B cell (primary cell): ENCODE measurements at regions not wholly inside any gene's neighbourhood (a gene's known extent, or its start where the extent isn't known, plus 50 kb on each side); places are given as distances from the start of the nearest gene placed in this dataset.

Experiments
- ATAC-seq: fragments of 200-7000 bp; cut with Tn5 transposase; one replicate; pipeline ENCODE4 v1.10.0; 2021; ENCODE audit warnings: low read depth, mild to moderate bottlenecking, moderate number of reproducible peaks, moderate library complexity
- CTCF ChIA-PET: fragments of 350-600 bp; sonication (Branson Sonifier 250); formaldehyde crosslinking; loops from one replicate; lab custom pipeline; 2021; ENCODE audit warnings: antibody characterized with exemption, inconsistent platforms; lab: Charles Lee
- POLR2A ChIA-PET: fragments of 350-600 bp; sonication (Branson Sonifier 250); formaldehyde crosslinking; loops from one replicate; lab custom pipeline; 2021; ENCODE audit warnings: antibody characterized with exemption; lab: Charles Lee
- DNase-seq: peaks from one replicate; pipeline ENCODE4 v3.0.0; 2013
- H2AFZ ChIP-seq: 2 replicates; pipeline ENCODE4 v1.6.1; 2012; ENCODE audit warnings: mild to moderate bottlenecking, low read depth, low read length; ENCODE audit not compliant: insufficient read depth, poor library complexity, severe bottlenecking
- H3K27ac ChIP-seq, 2 donors: 1 replicate in 1 of 2; 2 replicates in 1 of 2; pipeline ENCODE4 v1.5.1; 2012 to 2013; ENCODE audit warnings: low read length in 2 of 2, mild to moderate bottlenecking in 2 of 2, moderate library complexity in 1 of 2
- H3K27me3 ChIP-seq, 4 experiments: fragments of 200-600 bp in 1 of 4; sonication (generic) in 1 of 4; replicated peaks in 1 of 4; 1 replicate in 2 of 4; 2 replicates in 2 of 4; pipeline versions ENCODE4 v1.6.1 to v1.7.0; 2013 to 2016; ENCODE audit warnings: low read length in 3 of 4, mild to moderate bottlenecking in 2 of 4, mixed read lengths in 1 of 4, moderate library complexity in 1 of 4; ENCODE audit not compliant: insufficient read depth in 4 of 4, control insufficient read depth in 3 of 4; ENCODE audit errors: control extremely low read depth in 1 of 4
- H3K36me3 ChIP-seq, 2 experiments: replicated peaks in 1 of 2; 1 replicate in 1 of 2; 2 replicates in 1 of 2; pipeline versions ENCODE4 v1.6.1 to v1.7.1; 2013; ENCODE audit warnings: low read length in 1 of 2; ENCODE audit not compliant: insufficient read depth in 2 of 2, control insufficient read depth in 1 of 2; ENCODE audit errors: control extremely low read depth in 1 of 2, extremely low read depth in 1 of 2
- H3K4me1 ChIP-seq, 2 donors: fragments of 200-600 bp in 1 of 2; sonication (generic) in 1 of 2; 1 replicate in 1 of 2; 2 replicates in 1 of 2; pipeline versions ENCODE4 v1.5.1 to v1.6.1; 2013 to 2017; ENCODE audit warnings: low read length in 2 of 2; ENCODE audit not compliant: control insufficient read depth in 2 of 2, insufficient read depth in 2 of 2
- H3K4me2 ChIP-seq: replicated peaks from 2 replicates; pipeline ENCODE3; 2012; ENCODE audit warnings: mild to moderate bottlenecking, low read depth, low read length; ENCODE audit not compliant: poor library complexity, severe bottlenecking
- H3K4me3 ChIP-seq, 5 experiments: fragments of 200-600 bp in 1 of 5; sonication (generic) in 1 of 5; 1 replicate in 3 of 5; 2 replicates in 2 of 5; pipeline versions ENCODE4 v1.5.1 to v1.7.0; 2011 to 2016; ENCODE audit warnings: low read length in 4 of 5, mild to moderate bottlenecking in 4 of 5, low read depth in 2 of 5, control low read depth in 1 of 5, moderate library complexity in 1 of 5; ENCODE audit not compliant: insufficient read depth in 1 of 5; ENCODE audit errors: control extremely low read depth in 1 of 5, extremely low read depth in 1 of 5
- H3K79me2 ChIP-seq: fragments of 200-600 bp; sonication (generic); one replicate; pipeline ENCODE4 v1.6.0; 2016; ENCODE audit warnings: low read length; ENCODE audit not compliant: control insufficient read depth, insufficient read depth
- H3K9ac ChIP-seq: fragments of 200-600 bp; sonication (generic); 2 replicates; pipeline ENCODE4 v1.6.1; 2017; ENCODE audit warnings: mild to moderate bottlenecking, low read length, moderate library complexity
- H3K9me3 ChIP-seq, 3 donors: one replicate each; pipeline versions ENCODE4 v1.6.1 to v1.7.1; 2013; ENCODE audit warnings: low read length in 2 of 3; ENCODE audit not compliant: control insufficient read depth in 2 of 3, insufficient read depth in 1 of 3; ENCODE audit errors: control extremely low read depth in 1 of 3
- H4K20me1 ChIP-seq: 2 replicates; pipeline ENCODE4 v1.6.0; 2012; ENCODE audit warnings: mild to moderate bottlenecking, low read length; ENCODE audit not compliant: insufficient read depth, control insufficient read depth, poor library complexity, severe bottlenecking
- H3K27ac Mint-ChIP-seq: one replicate; pipeline ENCODE4 v1.8.0; 2021; ENCODE audit warnings: mixed read lengths
- H3K27me3 Mint-ChIP-seq: one replicate; pipeline ENCODE4 v1.8.0; 2021; ENCODE audit warnings: mixed read lengths
- H3K4me1 Mint-ChIP-seq: one replicate; pipeline ENCODE4 v1.8.0; 2021; ENCODE audit warnings: mixed read lengths
- H3K4me3 Mint-ChIP-seq: one replicate; pipeline ENCODE4 v1.8.0; 2021; ENCODE audit warnings: mixed read lengths
- H3K9me3 Mint-ChIP-seq: one replicate; pipeline ENCODE4 v1.8.0; 2022; ENCODE audit warnings: mixed read lengths; ENCODE audit not compliant: insufficient read depth
- EZH2 ChIP-seq: IDR thresholded peaks from 2 replicates; pipeline ENCODE4 v1.6.1; 2012; ENCODE audit warnings: borderline replicate concordance, low read depth, mild to moderate bottlenecking, moderate library complexity, low read length; ENCODE audit not compliant: insufficient read depth, poor library complexity, severe bottlenecking
- WGBS: methylation state at CpG from one replicate; pipeline ENCODE4 v1.1.5; 2013; ENCODE audit warnings: missing lambda C conversion rate; ENCODE audit not compliant: insufficient coverage; 5-methylcytosine and 5-hydroxymethylcytosine counted together
- intact Hi-C: fragments of 100-400 bp; cut with micrococcal nuclease; formaldehyde crosslinking; loops from one replicate; pipeline ENCODE4 v1.10.0; 2022
- TF ChIP-seq, protein P1 (sequence below): fragments of 200-600 bp; IDR thresholded peaks from one replicate; pipeline ENCODE4 v1.8.0; 2022; ENCODE audit warnings: antibody characterized with exemption, mild to moderate bottlenecking

DNA sequence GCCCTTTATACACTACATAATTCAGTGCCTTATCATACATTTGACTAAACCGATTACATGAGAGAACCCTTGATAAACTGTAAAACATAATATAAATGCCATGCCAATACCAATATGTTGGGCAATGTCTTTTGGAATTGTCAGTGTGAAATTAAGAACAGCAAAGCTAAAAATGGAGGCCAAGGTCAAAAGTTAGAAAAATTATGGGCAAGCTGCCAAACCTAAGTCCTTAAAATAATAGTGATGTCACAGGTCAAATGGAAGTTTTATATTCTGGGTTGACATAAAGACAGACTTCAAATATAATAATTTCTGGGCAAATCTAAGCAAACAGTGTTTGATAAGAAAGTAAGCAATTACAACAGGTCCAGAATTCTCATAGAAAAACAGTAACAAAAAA is 696.7 kb downstream of the RNF144B start:
- DNase-seq (no peak), ATAC-seq (no peak)
- TF ChIP-seq EZH2, result no peak
- TF ChIP-seq, protein P1, sequence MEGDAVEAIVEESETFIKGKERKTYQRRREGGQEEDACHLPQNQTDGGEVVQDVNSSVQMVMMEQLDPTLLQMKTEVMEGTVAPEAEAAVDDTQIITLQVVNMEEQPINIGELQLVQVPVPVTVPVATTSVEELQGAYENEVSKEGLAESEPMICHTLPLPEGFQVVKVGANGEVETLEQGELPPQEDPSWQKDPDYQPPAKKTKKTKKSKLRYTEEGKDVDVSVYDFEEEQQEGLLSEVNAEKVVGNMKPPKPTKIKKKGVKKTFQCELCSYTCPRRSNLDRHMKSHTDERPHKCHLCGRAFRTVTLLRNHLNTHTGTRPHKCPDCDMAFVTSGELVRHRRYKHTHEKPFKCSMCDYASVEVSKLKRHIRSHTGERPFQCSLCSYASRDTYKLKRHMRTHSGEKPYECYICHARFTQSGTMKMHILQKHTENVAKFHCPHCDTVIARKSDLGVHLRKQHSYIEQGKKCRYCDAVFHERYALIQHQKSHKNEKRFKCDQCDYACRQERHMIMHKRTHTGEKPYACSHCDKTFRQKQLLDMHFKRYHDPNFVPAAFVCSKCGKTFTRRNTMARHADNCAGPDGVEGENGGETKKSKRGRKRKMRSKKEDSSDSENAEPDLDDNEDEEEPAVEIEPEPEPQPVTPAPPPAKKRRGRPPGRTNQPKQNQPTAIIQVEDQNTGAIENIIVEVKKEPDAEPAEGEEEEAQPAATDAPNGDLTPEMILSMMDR, result no peak
- Histone ChIP-seq H2AFZ (no peak overlapping the region), H3K79me2 (no peaks in the 10 kb centered on the region), H3K9me3 (peaks cover 0 to 7% (median 0%) of the 10 kb centered on the region in 3 donors), H3K4me2 (no peak overlapping the region), H3K36me3 (no peaks in the 10 kb centered on the region), H3K4me1 (no peaks in the 10 kb centered on the region), H3K4me3 (no peak overlapping the region), H3K9ac (no peak overlapping the region), H4K20me1 (no peaks in the 10 kb centered on the region), H3K27ac (no peak overlapping the region), H3K27me3 (no peaks in the 10 kb centered on the region)
- Mint-ChIP-seq H3K9me3 (peaks cover 3% of the 10 kb centered on the region), H3K4me1 (no peaks in the 10 kb centered on the region), H3K4me3 (no peak overlapping the region), H3K27ac (no peak overlapping the region), H3K27me3 (no peaks in the 10 kb centered on the region)
- POLR2A ChIA-PET, result no interaction called here
- intact Hi-C loops, result no loop called here
- CTCF ChIA-PET, result no interaction called here
- no CpG with 5 or more reads among the region's 1 CpG for WGBS

DNA sequence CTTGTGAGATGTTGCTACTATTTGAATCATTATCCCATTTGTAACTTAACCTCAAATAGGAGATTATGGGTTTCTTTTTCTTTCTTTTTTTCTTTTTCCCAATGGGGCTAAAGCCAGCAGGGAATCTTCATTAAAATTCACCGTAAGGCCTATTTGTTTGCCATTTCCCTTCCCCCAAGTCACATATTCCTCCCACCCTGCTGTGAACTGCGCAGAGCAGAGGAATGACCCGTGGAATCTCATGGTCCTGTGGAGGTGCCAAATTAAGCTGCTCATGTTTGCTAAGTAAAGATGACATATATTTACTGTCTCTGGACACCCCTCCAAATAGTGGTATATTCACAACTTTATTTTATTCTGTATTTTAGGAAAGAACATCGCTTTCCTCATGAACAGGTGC is 699.3 kb downstream of the RNF144B start:
- Histone ChIP-seq H3K27ac (no peak overlapping the region), H4K20me1 (no peaks in the 10 kb centered on the region), H3K9me3 (no peaks in the 10 kb centered on the region), H3K4me3 (no peak overlapping the region), H3K27me3 (no peaks in the 10 kb centered on the region), H3K4me1 (no peaks in the 10 kb centered on the region), H3K36me3 (no peaks in the 10 kb centered on the region), H3K4me2 (no peak overlapping the region), H3K9ac (no peak overlapping the region), H3K79me2 (no peaks in the 10 kb centered on the region), H2AFZ (no peak overlapping the region)
- Mint-ChIP-seq H3K27ac (no peak overlapping the region), H3K27me3 (no peaks in the 10 kb centered on the region), H3K9me3 (peaks cover 3% of the 10 kb centered on the region), H3K4me1 (no peaks in the 10 kb centered on the region), H3K4me3 (no peak overlapping the region)
- POLR2A ChIA-PET, result no interaction called here
- DNase-seq (no peak), ATAC-seq (no peak)
- TF ChIP-seq, protein P1, result no peak
- no peak for TF ChIP-seq EZH2
- intact Hi-C loops, result no loop called here
- CTCF ChIA-PET, result no interaction called here
- WGBS, result 44% methylated on average over 1 of the region's 4 CpGs
